HG03565 (cell line): ENCODE measurements at regions not wholly inside any gene's neighbourhood (a gene's known extent, or its start where the extent isn't known, plus 50 kb on each side); places are given as distances from the start of the nearest gene placed in this dataset.

Experiments
- ATAC-seq: cut with Tn5 transposase; IDR thresholded peaks from one replicate; pipeline ENCODE4 v1.9.1; 2021; ENCODE audit warnings: mild to moderate bottlenecking, moderate library complexity; ENCODE audit not compliant: unreplicated experiment

GRCh38 chr6:142558786-142559185, 257.0 kb downstream of the ADGRG6 start:
- no peak for ATAC-seq

- no peak for ATAC-seq
These were observed 259.9 kb downstream of the ADGRG6 start for GRCh38 chr6:142561511-142562265.

- no peak for ATAC-seq
These were observed 261.1 kb downstream of the ADGRG6 start for GRCh38 chr6:142562865-142563264.

- peak; percentile 41 for ATAC-seq
These were observed 265.0 kb downstream of the ADGRG6 start for GRCh38 chr6:142566628-142567396.

- no peak for ATAC-seq
These were observed 265.7 kb downstream of the ADGRG6 start for GRCh38 chr6:142567461-142567860.

- ATAC-seq, result no peak
These were observed 267.2 kb downstream of the ADGRG6 start for GRCh38 chr6:142568857-142569597.

GRCh38 chr6:142569676-142570075, 267.9 kb downstream of the ADGRG6 start:
- ATAC-seq, result no peak

GRCh38 chr6:142570221-142570671, 268.4 kb downstream of the ADGRG6 start:
- no peak for ATAC-seq

GRCh38 chr6:142592876-142593275, 291.1 kb downstream of the ADGRG6 start:
- no peak for ATAC-seq

GRCh38 chr6:142597836-142598235, 296.0 kb downstream of the ADGRG6 start:
- ATAC-seq, result no peak

- no peak for ATAC-seq
These were observed 299.6 kb downstream of the ADGRG6 start for GRCh38 chr6:142601427-142601826.

GRCh38 chr6:142602972-142603371, 301.2 kb downstream of the ADGRG6 start:
- ATAC-seq, result no peak

- no peak for ATAC-seq
These were observed 304.2 kb downstream of the ADGRG6 start for GRCh38 chr6:142605922-142606485.

- no peak for ATAC-seq
These were observed 311.1 kb downstream of the ADGRG6 start for GRCh38 chr6:142612956-142613355.

- no peak for ATAC-seq
These were observed 312.2 kb downstream of the ADGRG6 start for GRCh38 chr6:142613981-142614380.

- no peak for ATAC-seq
These were observed 315.4 kb downstream of the ADGRG6 start for GRCh38 chr6:142617158-142617557.

- no peak for ATAC-seq
These were observed 320.0 kb downstream of the ADGRG6 start for GRCh38 chr6:142621822-142622221.

- ATAC-seq, result no peak
These were observed 319.8 kb downstream of the HIVEP2 start for GRCh38 chr6:142624978-142625715.

- no peak for ATAC-seq
These were observed 317.5 kb downstream of the HIVEP2 start for GRCh38 chr6:142627474-142627873.
